H1 (cell line): ENCODE measurements at regions not wholly inside any gene's neighbourhood (a gene's known extent, or its start where the extent isn't known, plus 50 kb on each side); places are given as distances from the start of the nearest gene placed in this dataset.

ENCODE experiments used
- CHD1 ChIP-seq: IDR thresholded peaks from 2 replicates; pipeline ENCODE4 v1.6.1; 2012; ENCODE audit warnings: low read depth, low read length, improper control_type of control experiment
- CHD7 ChIP-seq: fragments of 300-600 bp; sonication (generic); IDR thresholded peaks from 2 replicates; pipeline ENCODE4 v1.7.1; 2012; ENCODE audit warnings: low read length, moderate library complexity, mild to moderate bottlenecking, inconsistent platforms; ENCODE audit not compliant: insufficient replicate concordance

- TF ChIP-seq CHD7: no peak
- TF ChIP-seq CHD1: no peak
Observed at GRCh38 chr9:88312045-88312444, 76.2 kb upstream of the SPIN1 start (continued).
